Adipocyte (in vitro differentiated cells): ENCODE measurements at regions not wholly inside any gene's neighbourhood (a gene's known extent, or its start where the extent isn't known, plus 50 kb on each side); places are given as distances from the start of the nearest gene placed in this dataset.
"Not testable (repeated sequence)": the region's sequence is repeated elsewhere in the genome, so short reads cannot be mapped to it uniquely, and the experiment has no call there.

Experiments
- DNase-seq: peaks from one replicate; pipeline ENCODE4 v3.0.0-alpha.2; 2015; ENCODE audit warnings: low read depth
- H3K27me3 ChIP-seq: replicated peaks from 2 replicates; pipeline ENCODE4 v1.7.0; 2013; ENCODE audit warnings: mild to moderate bottlenecking, low read length, moderate library complexity; ENCODE audit not compliant: control insufficient read depth, insufficient read depth
- H3K36me3 ChIP-seq: 2 replicates; pipeline ENCODE4 v1.7.0; 2013; ENCODE audit warnings: low read length, mild to moderate bottlenecking, moderate library complexity; ENCODE audit not compliant: control insufficient read depth, insufficient read depth, severe bottlenecking
- H3K4me1 ChIP-seq: 2 replicates; pipeline ENCODE4 v1.7.0; 2013; ENCODE audit warnings: mild to moderate bottlenecking, low read length, moderate library complexity; ENCODE audit not compliant: control insufficient read depth, insufficient read depth
- H3K4me3 ChIP-seq: 2 replicates; pipeline ENCODE4 v1.7.0; 2013; ENCODE audit warnings: mild to moderate bottlenecking, low read length, moderate library complexity
- H3K9ac ChIP-seq: 2 replicates; pipeline ENCODE4 v1.7.0; 2013; ENCODE audit warnings: mild to moderate bottlenecking, low read length, moderate library complexity
- H3K9me3 ChIP-seq: 2 replicates; pipeline ENCODE4 v1.7.0; 2013; ENCODE audit warnings: mild to moderate bottlenecking, low read length, moderate library complexity; ENCODE audit not compliant: control insufficient read depth

DNA sequence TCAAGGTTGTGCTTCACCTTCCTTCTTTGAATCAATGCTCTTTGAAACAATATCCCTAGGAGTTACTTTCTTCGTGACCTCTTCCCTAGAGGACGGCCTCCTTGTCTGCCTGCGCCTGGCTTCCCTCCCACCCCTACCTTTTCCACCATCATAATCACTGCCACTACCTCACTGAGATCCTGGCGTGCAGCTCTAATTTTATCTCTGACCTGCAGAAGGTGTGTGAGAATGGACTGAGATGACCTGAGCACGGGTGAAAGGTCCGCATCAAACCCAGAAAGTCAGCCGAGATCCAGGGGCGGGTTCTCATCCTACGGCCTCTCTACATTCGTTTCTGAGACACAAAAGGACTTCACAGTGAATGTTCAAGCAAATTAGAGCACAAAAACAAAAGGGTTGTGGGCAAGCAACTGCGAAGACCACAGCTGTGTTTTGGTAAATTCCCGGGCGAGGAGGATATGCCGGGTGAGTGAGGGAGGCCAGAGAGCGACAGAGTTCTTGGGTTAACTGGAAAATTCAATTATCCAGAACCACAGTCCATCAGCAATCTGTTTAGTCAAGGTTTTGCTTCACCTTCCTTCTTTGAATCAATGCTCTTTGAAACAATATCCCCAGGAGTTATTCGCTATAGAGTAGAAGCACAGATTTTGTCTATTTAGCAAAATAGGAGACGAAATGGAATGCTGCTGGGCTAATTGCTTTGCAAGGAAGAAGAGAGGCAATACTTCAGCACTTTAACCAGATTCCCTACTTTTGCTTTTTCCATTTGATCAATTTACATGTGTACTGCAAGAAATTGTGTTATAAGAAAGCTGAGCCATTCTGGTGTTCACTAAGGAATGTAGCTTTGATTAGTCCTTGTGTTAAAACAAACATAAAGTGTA, 212.6 kb downstream of the ACKR3 start:
- H3K27me3 ChIP-seq = no peaks in the 10 kb centered on the region
- H3K36me3 ChIP-seq = no peaks in the 10 kb centered on the region
- H3K4me1 ChIP-seq = peaks cover 28% of the 10 kb centered on the region
- peaks cover 5% of the 10 kb centered on the region for H3K9me3 ChIP-seq
- H3K4me3 ChIP-seq = no peak overlapping the region
- peak overlapping the region; percentile 31 for H3K9ac ChIP-seq
- no peak for DNase-seq

- no peaks in the 10 kb centered on the region for H3K27me3 ChIP-seq
- no peak for DNase-seq
- H3K9ac ChIP-seq = peak overlapping the region; percentile 31
These were observed 213.3 kb downstream of the ACKR3 start for GRCh38 chr2:236782938-236783337.

DNA sequence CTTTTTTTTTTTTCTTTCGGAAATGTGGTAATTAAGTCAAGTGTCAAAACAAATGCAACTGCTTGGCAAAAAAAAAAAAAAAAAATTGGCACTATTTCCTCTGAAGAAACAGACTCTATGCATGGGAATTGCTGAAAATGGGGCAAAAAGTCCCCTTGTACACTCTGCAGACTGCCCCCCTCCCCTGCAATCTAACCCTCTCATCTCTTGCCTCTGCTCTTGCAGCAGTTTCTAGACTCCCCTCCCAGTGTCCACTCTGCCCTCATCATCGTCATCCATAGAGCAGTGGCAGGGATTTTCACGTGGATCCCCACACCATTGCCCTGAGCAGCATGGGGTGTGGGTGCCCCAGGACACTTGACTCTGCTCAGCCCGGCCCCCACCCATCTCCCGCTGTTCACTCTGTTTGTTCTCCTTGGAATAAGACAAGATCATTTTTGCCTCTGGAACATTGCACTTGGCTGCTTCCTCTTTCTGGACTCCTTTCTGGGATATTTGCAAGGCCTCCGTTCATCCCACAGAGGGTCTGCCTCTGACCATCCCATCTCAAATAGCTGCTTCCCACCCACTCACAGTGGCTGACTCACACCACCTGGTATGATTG, 213.9 kb downstream of the ACKR3 start:
- Histone ChIP-seq H3K9ac (peak overlapping the region; percentile 19), H3K27me3 (no peaks in the 10 kb centered on the region), H3K9me3 (peaks cover 5% of the 10 kb centered on the region), H3K36me3 (no peaks in the 10 kb centered on the region), H3K4me1 (peaks cover 25% of the 10 kb centered on the region), H3K4me3 (no peak overlapping the region)
- DNase-seq = no peak

More at GRCh38 chr2:236782938-236783337, 213.3 kb downstream of the ACKR3 start:
- peaks cover 23% of the 10 kb centered on the region for H3K4me1 ChIP-seq
- H3K9me3 ChIP-seq = peaks cover 5% of the 10 kb centered on the region
- no peak overlapping the region for H3K4me3 ChIP-seq
- no peaks in the 10 kb centered on the region for H3K36me3 ChIP-seq

DNA sequence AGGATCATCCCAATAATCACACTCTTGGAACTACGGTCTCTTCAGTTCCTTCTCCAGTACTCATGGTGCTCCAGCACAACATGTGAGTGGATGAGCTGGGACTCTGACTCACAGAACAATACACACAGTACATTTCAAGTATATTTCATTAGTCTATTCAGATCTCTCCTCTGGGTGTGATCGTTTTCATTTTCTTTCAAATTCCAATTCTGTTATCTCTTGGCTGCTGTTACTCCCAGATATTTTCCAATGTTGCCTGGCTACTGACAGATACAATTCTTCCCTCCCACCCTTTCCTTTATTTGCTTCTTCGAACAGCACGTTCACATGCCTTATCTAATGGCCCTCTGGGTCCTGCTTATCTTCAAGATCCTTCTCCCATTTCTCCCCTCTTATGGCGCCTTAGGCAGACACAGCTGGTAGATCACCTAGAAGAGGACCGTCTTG, 216.0 kb downstream of the ACKR3 start:
- no peak for DNase-seq
- Histone ChIP-seq H3K27me3 (no peaks in the 10 kb centered on the region), H3K36me3 (no peaks in the 10 kb centered on the region), H3K4me1 (peaks cover 26% of the 10 kb centered on the region), H3K9me3 (peaks cover 5% of the 10 kb centered on the region), H3K9ac (no peak overlapping the region), H3K4me3 (peak overlapping the region; percentile 25)

GRCh38 chr2:236786751-236787150, 217.1 kb downstream of the ACKR3 start:
- no peaks in the 10 kb centered on the region for H3K36me3 ChIP-seq
- no peak for DNase-seq
- H3K9me3 ChIP-seq = peaks cover 5% of the 10 kb centered on the region
- no peaks in the 10 kb centered on the region for H3K27me3 ChIP-seq
- peaks cover 37% of the 10 kb centered on the region for H3K4me1 ChIP-seq
- no peak overlapping the region for H3K4me3 ChIP-seq
- H3K9ac ChIP-seq = no peak overlapping the region

DNA sequence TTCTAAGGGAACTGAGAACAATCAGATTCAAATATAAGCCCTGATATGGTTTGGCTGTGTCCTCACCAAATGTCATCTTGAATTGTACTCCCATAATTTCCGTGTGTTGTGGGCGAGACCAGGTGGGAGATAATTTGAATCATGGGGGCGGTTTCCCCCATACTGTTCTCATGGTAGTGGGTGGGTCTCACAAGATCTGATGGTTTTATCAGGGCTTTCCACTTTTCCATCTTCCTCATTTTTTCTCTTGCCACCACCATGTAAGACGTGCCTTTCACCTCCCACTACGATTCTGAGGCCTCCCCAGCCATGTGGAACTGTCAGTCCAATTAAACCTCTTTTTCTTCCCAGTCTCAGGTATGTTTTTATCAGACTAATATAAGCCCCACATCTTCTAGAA, 217.8 kb downstream of the ACKR3 start:
- H3K36me3 ChIP-seq, H3K9ac ChIP-seq, DNase-seq, H3K9me3 ChIP-seq, H3K4me3 ChIP-seq, H3K27me3 ChIP-seq: not testable (repeated sequence)
- H3K4me1 ChIP-seq = peaks cover 33% of the 10 kb centered on the region

- Histone ChIP-seq H3K4me3 (no peak overlapping the region), H3K36me3 (no peaks in the 10 kb centered on the region), H3K9me3 (peaks cover 5% of the 10 kb centered on the region), H3K27me3 (no peaks in the 10 kb centered on the region), H3K9ac (no peak overlapping the region), H3K4me1 (peaks cover 29% of the 10 kb centered on the region)
- DNase-seq = no peak
These were observed 218.3 kb downstream of the ACKR3 start for GRCh38 chr2:236787885-236788284.

DNA sequence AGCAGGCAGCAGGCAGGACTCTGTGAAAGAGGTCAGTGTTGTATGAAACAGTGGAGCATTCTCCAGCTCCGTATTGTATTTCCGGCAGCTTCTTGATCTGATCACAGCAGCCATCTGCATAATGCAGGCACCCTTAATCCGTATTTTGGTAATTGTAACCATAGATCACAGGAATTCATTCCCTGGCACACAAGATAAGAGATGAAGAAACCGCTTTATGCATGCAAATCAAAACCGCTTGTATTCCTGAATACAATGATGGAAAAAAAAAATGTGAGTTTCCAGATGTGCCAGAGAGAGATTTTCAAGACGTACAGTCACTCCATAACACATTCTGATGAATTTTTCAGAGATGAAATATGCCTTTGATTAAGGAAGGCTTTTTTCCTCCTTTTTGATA, 221.3 kb downstream of the ACKR3 start:
- Histone ChIP-seq H3K4me1 (peaks cover 40% of the 10 kb centered on the region), H3K36me3 (no peaks in the 10 kb centered on the region), H3K9ac (no peak overlapping the region), H3K9me3 (peaks cover 5% of the 10 kb centered on the region), H3K27me3 (no peaks in the 10 kb centered on the region), H3K4me3 (peak overlapping the region; percentile 17)
- peak; percentile 80 for DNase-seq

- no peaks in the 10 kb centered on the region for H3K9me3 ChIP-seq
- H3K36me3 ChIP-seq = no peaks in the 10 kb centered on the region
- DNase-seq = no peak
- H3K4me1 ChIP-seq = peaks cover 37% of the 10 kb centered on the region
- H3K27me3 ChIP-seq = no peaks in the 10 kb centered on the region
- peak overlapping the region; percentile 33 for H3K9ac ChIP-seq
- no peak overlapping the region for H3K4me3 ChIP-seq
These were observed 223.7 kb downstream of the ACKR3 start for GRCh38 chr2:236793023-236794011.

GRCh38 chr2:236794176-236794957, 224.7 kb downstream of the ACKR3 start:
- H3K27me3 ChIP-seq = no peaks in the 10 kb centered on the region
- H3K36me3 ChIP-seq = no peaks in the 10 kb centered on the region
- H3K4me1 ChIP-seq = peaks cover 43% of the 10 kb centered on the region
- H3K4me3 ChIP-seq = no peak overlapping the region
- H3K9ac ChIP-seq = peak overlapping the region; percentile 33
- no peak for DNase-seq
- no peaks in the 10 kb centered on the region for H3K9me3 ChIP-seq
